HEK293T (cell line): ENCODE measurements at regions not wholly inside any gene's neighbourhood (a gene's known extent, or its start where the extent isn't known, plus 50 kb on each side); places are given as distances from the start of the nearest gene placed in this dataset.

ENCODE experiments used
- CTCF ChIA-PET: fragments of 350-600 bp; formaldehyde crosslinking; extraction: SDS; loops from one replicate; lab custom pipeline; 2021; ENCODE audit warnings: antibody characterized with exemption, inconsistent platforms; lab: Yijun Ruan, JAX
- POLR2A ChIA-PET: fragments of 350-600 bp; formaldehyde crosslinking; extraction: SDS; loops from one replicate; lab custom pipeline; 2020; ENCODE audit warnings: antibody characterized with exemption, inconsistent platforms; lab: Yijun Ruan, JAX
- DNase-seq: peaks from one replicate; pipeline ENCODE4 v3.0.0; 2012; ENCODE audit warnings: mixed read lengths; ENCODE audit errors: extremely low spot score
- ARNT ChIP-seq: fragments of 450-650 bp; IDR thresholded peaks from 2 replicates; pipeline ENCODE4 v1.6.1; 2017; ENCODE audit warnings: mild to moderate bottlenecking
- BHLHE40 ChIP-seq: fragments of 450-650 bp; IDR thresholded peaks from 2 replicates; pipeline ENCODE4 v1.6.1; 2016; ENCODE audit warnings: mild to moderate bottlenecking, moderate library complexity, borderline replicate concordance
- CTBP1 ChIP-seq: fragments of 450-650 bp; IDR thresholded peaks from 2 replicates; pipeline ENCODE4 v1.6.1; 2016; ENCODE audit warnings: borderline replicate concordance
- ELF4 ChIP-seq: fragments of 450-650 bp; IDR thresholded peaks from 2 replicates; pipeline ENCODE4 v1.6.1; 2017; ENCODE audit warnings: antibody characterized with exemption
- FOXA1 ChIP-seq: fragments of 450-650 bp; IDR thresholded peaks from 2 replicates; pipeline ENCODE4 v1.6.1; 2016; ENCODE audit warnings: mild to moderate bottlenecking
- FOXK2 ChIP-seq: fragments of 450-650 bp; IDR thresholded peaks from 2 replicates; pipeline ENCODE4 v1.6.1; 2016; ENCODE audit warnings: mild to moderate bottlenecking
- FOXM1 ChIP-seq: fragments of 450-650 bp; IDR thresholded peaks from 2 replicates; pipeline ENCODE4 v1.6.1; 2017; ENCODE audit warnings: mild to moderate bottlenecking, borderline replicate concordance
- HDGF ChIP-seq: fragments of 450-650 bp; IDR thresholded peaks from 2 replicates; pipeline ENCODE4 v1.6.1; 2017; ENCODE audit warnings: antibody characterized with exemption, borderline replicate concordance
- L3MBTL2 ChIP-seq: fragments of 450-650 bp; conservative IDR thresholded peaks from 2 replicates; pipeline ENCODE4 v1.6.1; 2016; ENCODE audit warnings: mild to moderate bottlenecking
- LEF1 ChIP-seq: fragments of 450-650 bp; IDR thresholded peaks from 2 replicates; pipeline ENCODE4 v1.6.1; 2017; ENCODE audit warnings: mild to moderate bottlenecking, borderline replicate concordance
- NFRKB ChIP-seq: fragments of 450-650 bp; IDR thresholded peaks from 2 replicates; pipeline ENCODE4 v1.6.1; 2016; ENCODE audit warnings: mild to moderate bottlenecking, moderate library complexity
- PKNOX1 ChIP-seq: fragments of 450-650 bp; IDR thresholded peaks from 2 replicates; pipeline ENCODE4 v1.6.1; 2016
- SP1 ChIP-seq: fragments of 450-650 bp; IDR thresholded peaks from 2 replicates; pipeline ENCODE4 v1.6.1; 2017
- SUZ12 ChIP-seq: fragments of 450-650 bp; IDR thresholded peaks from 2 replicates; pipeline ENCODE4 v1.6.1; 2016; ENCODE audit warnings: mild to moderate bottlenecking
- TARDBP ChIP-seq: fragments of 450-650 bp; IDR thresholded peaks from 2 replicates; pipeline ENCODE4 v1.6.1; 2016
- ZNF384 ChIP-seq: fragments of 450-650 bp; IDR thresholded peaks from 2 replicates; pipeline ENCODE4 v1.6.1; 2016

DNA sequence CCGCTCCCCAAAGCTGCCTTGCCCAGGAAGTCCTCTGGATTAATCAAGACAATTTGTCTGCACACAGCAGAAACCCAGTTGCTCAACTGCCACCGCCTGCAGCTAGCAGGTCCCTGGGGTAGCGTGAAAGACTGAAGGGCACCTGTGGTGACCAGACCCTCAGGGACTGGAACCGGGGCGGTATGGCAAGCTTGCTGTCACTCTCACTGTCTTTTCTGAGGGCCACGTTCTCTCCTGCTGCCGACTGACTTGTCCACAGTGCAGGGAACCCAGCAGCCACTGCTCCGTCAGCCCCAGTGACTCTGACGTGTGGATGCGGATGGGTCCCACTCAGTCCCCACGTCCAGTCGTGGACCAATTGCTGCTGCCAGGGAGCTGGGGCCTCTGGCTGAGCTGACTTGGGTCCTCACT lies 72.8 kb upstream of the PMEPA1 start:
- POLR2A ChIA-PET, result no interaction called here
- CTCF ChIA-PET, result no interaction called here
- TF ChIP-seq NFRKB (no peak), FOXM1 (no peak), ELF4 (no peak), ZNF384 (no peak), L3MBTL2 (no peak), FOXK2 (no peak), ARNT (no peak), LEF1 (no peak)
- no peak for DNase-seq

- POLR2A ChIA-PET, result no interaction called here
- TF ChIP-seq ARNT (no peak), ELF4 (no peak)
- CTCF ChIA-PET, result no interaction called here
- no peak for DNase-seq
Measured at GRCh38 chr20:57781901-57782300, 72.1 kb upstream of the PMEPA1 start.

DNA sequence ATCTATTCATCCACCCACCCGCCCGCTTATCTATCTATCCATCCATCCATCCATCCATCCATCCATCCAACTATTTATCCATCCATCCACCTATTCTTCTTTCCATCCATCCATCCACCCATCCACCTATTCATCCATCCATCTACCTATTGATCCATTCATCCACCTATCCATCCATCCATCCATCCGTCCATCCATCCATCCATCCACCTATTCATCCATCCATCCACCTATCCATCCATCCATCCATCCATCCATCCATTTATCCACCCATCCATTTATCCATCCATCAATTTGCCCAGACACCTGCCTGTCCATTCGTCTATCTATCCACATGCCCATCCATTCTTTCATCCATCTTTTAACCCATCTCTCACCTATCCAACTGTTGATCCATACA lies 71.1 kb upstream of the PMEPA1 start:
- ChIA-PET POLR2A (no interaction called here), CTCF (no interaction called here)
- TF ChIP-seq BHLHE40, result no peak
- TF ChIP-seq FOXK2, result no peak
- DNase-seq, result no peak

DNA sequence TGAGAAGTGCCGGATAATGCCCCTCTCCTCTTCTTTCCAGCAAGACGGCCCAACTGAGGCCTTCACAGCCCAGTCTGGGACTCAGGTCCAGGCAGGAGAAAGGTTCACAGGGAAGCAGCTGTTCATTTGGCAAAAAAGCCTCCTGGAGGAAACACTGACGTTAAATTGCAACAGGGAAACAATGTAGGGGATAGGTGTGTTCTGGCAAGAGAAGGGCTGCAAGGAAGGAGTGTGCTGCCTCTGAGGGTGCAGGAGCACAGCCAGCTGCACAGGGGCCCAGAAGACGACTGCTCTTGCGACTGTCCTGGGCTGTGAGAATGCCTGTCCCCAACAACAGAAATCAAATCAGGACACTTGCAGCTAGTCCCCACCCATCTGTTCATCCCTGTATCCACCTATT lies 70.6 kb upstream of the PMEPA1 start:
- POLR2A ChIA-PET, result no interaction called here
- TF ChIP-seq FOXA1, result no peak
- no peak for TF ChIP-seq LEF1
- TF ChIP-seq ELF4, result no peak
- TF ChIP-seq ARNT, result no peak
- TF ChIP-seq BHLHE40, result no peak
- no peak for TF ChIP-seq CTBP1
- TF ChIP-seq NFRKB, result no peak
- no peak for TF ChIP-seq L3MBTL2
- no peak for TF ChIP-seq SP1
- no peak for TF ChIP-seq FOXM1
- no peak for TF ChIP-seq HDGF
- no peak for TF ChIP-seq TARDBP
- no peak for TF ChIP-seq PKNOX1
- TF ChIP-seq SUZ12, result no peak
- TF ChIP-seq ZNF384, result no peak
- DNase-seq, result no peak
- CTCF ChIA-PET, result no interaction called here

DNA sequence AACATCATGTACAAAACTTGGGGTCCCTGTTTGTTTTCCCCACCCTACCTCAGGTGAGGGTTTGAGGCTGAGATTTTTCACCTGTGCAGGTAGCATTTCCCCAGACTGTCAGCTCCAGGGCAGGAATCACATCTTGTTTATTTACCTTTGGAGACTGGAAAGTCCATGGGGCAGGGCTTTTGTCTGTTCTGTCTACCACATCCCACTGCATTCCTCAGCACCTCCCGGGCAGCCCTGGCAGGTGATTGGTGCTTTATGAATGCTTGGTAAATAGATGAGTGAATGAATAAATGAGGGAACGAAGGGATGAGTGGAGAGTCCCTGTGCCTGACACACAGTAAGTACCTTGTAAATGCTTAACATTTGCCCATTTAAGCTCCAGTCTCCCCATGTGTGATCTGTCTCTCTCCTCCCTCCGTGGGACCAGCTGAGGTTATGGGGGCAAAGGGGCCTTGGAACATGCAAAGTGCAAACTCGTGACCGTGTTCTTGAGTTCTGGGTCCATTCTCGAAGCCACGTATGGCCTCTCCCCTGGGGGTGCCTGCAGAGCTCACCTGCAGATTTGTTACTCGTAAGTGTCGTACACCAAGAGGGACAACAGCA lies 69.7 kb upstream of the PMEPA1 start:
- CTCF ChIA-PET, result no interaction called here
- POLR2A ChIA-PET, result no interaction called here
- DNase-seq, result no peak
- no peak for TF ChIP-seq L3MBTL2
- TF ChIP-seq TARDBP, result no peak
- TF ChIP-seq BHLHE40, result no peak
- TF ChIP-seq FOXM1, result no peak

- no peak for DNase-seq
- ChIA-PET CTCF (no interaction called here), POLR2A (no interaction called here)
- no peak for TF ChIP-seq FOXK2
- TF ChIP-seq CTBP1, result no peak
- TF ChIP-seq FOXA1, result no peak
- TF ChIP-seq ELF4, result no peak
- no peak for TF ChIP-seq BHLHE40
- no peak for TF ChIP-seq L3MBTL2
- TF ChIP-seq TARDBP, result no peak
- TF ChIP-seq ARNT, result no peak
- no peak for TF ChIP-seq FOXM1
- no peak for TF ChIP-seq SUZ12
- TF ChIP-seq HDGF, result no peak
- TF ChIP-seq LEF1, result no peak
Measured at GRCh38 chr20:57777911-57778310, 68.1 kb upstream of the PMEPA1 start.

DNA sequence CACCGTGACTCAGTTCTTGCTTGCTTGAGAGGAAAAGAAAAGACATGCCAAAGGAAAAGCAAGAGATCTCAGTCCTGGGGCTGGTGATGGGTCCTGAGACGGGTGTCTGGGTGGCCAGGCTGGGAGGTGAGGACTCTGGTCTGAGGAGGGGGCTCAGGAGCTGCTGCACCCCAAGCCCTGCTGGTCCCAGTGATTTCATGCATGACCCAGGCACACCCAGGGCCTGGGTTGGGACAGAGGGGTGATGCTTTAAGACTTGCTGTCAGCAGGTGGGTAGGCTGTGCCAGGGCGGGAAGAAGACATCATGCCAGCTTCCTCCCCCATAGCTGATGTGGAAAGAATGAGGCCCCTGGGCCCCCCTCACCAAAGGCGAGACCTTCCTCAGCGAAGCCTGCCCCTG lies 65.1 kb upstream of the PMEPA1 start:
- TF ChIP-seq SP1 (no peak), FOXA1 (no peak), SUZ12 (no peak), CTBP1 (no peak), NFRKB (no peak), TARDBP (no peak)
- ChIA-PET POLR2A (no interaction called here), CTCF (no interaction called here)

DNA sequence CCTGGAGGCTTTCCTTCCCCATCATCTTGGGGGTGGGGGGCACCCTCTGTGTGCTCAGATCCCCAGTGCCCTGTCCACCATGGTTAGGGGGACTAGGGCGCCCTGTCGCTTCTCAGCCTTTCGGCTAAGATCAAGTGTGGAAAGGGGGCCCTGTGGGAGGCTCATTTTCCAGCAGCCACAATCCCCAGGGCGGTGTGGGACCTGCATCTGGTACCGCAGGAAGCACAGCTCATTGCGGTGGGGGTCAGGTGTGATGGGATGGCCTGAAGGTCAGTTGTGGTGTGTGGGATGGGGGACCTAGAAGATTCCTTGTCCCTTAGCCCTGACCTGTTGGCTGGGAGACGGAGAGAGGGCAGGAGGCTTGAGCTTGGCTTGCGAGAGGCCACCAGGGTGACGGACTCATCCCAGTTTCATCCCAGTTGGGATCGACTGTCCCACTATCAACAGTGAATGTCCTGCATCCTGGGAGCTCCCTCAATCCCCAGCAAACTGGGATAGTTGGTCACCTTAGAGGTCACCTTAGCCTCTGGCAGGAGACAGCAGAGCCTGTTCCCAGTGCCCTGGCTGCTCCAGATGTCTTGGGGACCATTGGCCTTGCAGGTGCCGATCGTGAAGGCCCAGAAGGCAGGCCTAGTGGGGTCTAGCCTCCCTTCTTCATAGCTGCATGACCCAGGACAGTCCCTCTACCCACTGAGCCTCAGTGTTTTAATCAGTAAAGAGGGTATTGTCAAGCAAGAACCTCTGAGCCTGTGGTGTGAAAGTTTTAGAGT lies 64.5 kb upstream of the PMEPA1 start:
- CTCF ChIA-PET, result no interaction called here
- DNase-seq, result no peak
- POLR2A ChIA-PET, result no interaction called here
- TF ChIP-seq BHLHE40 (no peak), SP1 (no peak), L3MBTL2 (no peak), ARNT (no peak), HDGF (no peak), FOXA1 (no peak)

More for the DNA sequence above, 65.1 kb upstream of the PMEPA1 start:
- no peak for DNase-seq
